WTC11 (cell line): ENCODE measurements at regions not wholly inside any gene's neighbourhood (a gene's known extent, or its start where the extent isn't known, plus 50 kb on each side); places are given as distances from the start of the nearest gene placed in this dataset.

Experiments used
- ATAC-seq: fragments of 200-7000 bp; cut with Tn5 transposase; 2 replicates; pipeline ENCODE4 v1.10.0; 2021; ENCODE audit warnings: mild to moderate bottlenecking, moderate library complexity
- CTCF ChIA-PET: fragments of 300-600 bp; sonication (Branson Sonifier 250); formaldehyde crosslinking; loops from one replicate; lab custom pipeline; 2021; ENCODE audit warnings: antibody characterized with exemption; lab: Charles Lee
- POLR2A ChIA-PET: fragments of 350-600 bp; sonication (Branson Sonifier 250); formaldehyde crosslinking; loops from one replicate; lab custom pipeline; 2021; ENCODE audit warnings: antibody characterized with exemption; lab: Charles Lee
- DNase-seq: peaks from one replicate; pipeline ENCODE4 v3.0.0; 2021; ENCODE audit warnings: low spot score
- H3K27ac Mint-ChIP-seq: 2 replicates; pipeline ENCODE4 v1.8.0; 2021; ENCODE audit warnings: mixed read lengths
- H3K27me3 Mint-ChIP-seq: 2 replicates; pipeline ENCODE4 v1.8.0; 2021; ENCODE audit warnings: low read depth, mild to moderate bottlenecking, moderate library complexity, mixed read lengths
- H3K36me3 Mint-ChIP-seq: 2 replicates; pipeline ENCODE4 v1.8.0; 2021; ENCODE audit warnings: mixed read lengths
- H3K4me1 Mint-ChIP-seq: 2 replicates; pipeline ENCODE4 v1.8.0; 2022; ENCODE audit warnings: mixed read lengths
- H3K4me3 Mint-ChIP-seq: 2 replicates; pipeline ENCODE4 v1.8.0; 2021; ENCODE audit warnings: mild to moderate bottlenecking, moderate library complexity, mixed read lengths
- H3K9me3 Mint-ChIP-seq: 2 replicates; pipeline ENCODE4 v1.8.0; 2021; ENCODE audit warnings: mixed read lengths
- CBFB ChIP-seq: sonication (generic); formaldehyde crosslinking; IDR thresholded peaks from 2 replicates; pipeline ENCODE4 v1.8.1; 2022; ENCODE audit warnings: mild to moderate bottlenecking, low read depth, missing genetic modification reagents
- ELF4 ChIP-seq: sonication (generic); formaldehyde crosslinking; IDR thresholded peaks from 2 replicates; pipeline ENCODE4 v1.8.1; 2022; ENCODE audit warnings: low read depth, mild to moderate bottlenecking, moderate library complexity, missing genetic modification reagents
- HMGA2 ChIP-seq: fragments of 250-450 bp; sonication (Bioruptor Pico); IDR thresholded peaks from 2 replicates; pipeline ENCODE4 v1.4.0; 2021; ENCODE audit warnings: mild to moderate bottlenecking, moderate library complexity
- IRF2 ChIP-seq: sonication (generic); formaldehyde crosslinking; IDR thresholded peaks from 2 replicates; pipeline ENCODE4 v1.8.0; 2022; ENCODE audit warnings: low read depth, missing genetic modification reagents, borderline replicate concordance
- KAT7 ChIP-seq: sonication (generic); formaldehyde crosslinking; IDR thresholded peaks from 2 replicates; pipeline ENCODE4 v1.8.1; 2023; ENCODE audit warnings: missing genetic modification reagents, mild to moderate bottlenecking, borderline replicate concordance
- NFATC4 ChIP-seq: fragments of 250-450 bp; sonication (Bioruptor Pico); IDR thresholded peaks from 2 replicates; pipeline ENCODE4 v1.9.0; 2021; ENCODE audit warnings: mild to moderate bottlenecking
- NFYB ChIP-seq: sonication (generic); formaldehyde crosslinking; conservative IDR thresholded peaks from 2 replicates; pipeline ENCODE4 v1.8.0; 2022; ENCODE audit warnings: low read depth, missing genetic modification reagents
- NR1H2 ChIP-seq: sonication (generic); formaldehyde crosslinking; IDR thresholded peaks from 2 replicates; pipeline ENCODE4 v1.9.0; 2021; ENCODE audit warnings: mild to moderate bottlenecking, moderate library complexity, missing genetic modification reagents
- NR3C1 ChIP-seq: sonication (generic); formaldehyde crosslinking; conservative IDR thresholded peaks from 2 replicates; pipeline ENCODE4 v1.8.1; 2023; ENCODE audit warnings: low read depth, mild to moderate bottlenecking, missing genetic modification reagents
- OVOL2 ChIP-seq: fragments of 250-450 bp; sonication (Bioruptor Pico); IDR thresholded peaks from 2 replicates; pipeline ENCODE4 v1.9.0; 2021; ENCODE audit warnings: mild to moderate bottlenecking, borderline replicate concordance
- RORB ChIP-seq: fragments of 250-450 bp; sonication (Bioruptor Pico); IDR thresholded peaks from 2 replicates; pipeline ENCODE4 v1.9.0; 2021; ENCODE audit warnings: mild to moderate bottlenecking
- SMAD3 ChIP-seq: sonication (generic); formaldehyde crosslinking; IDR thresholded peaks from 2 replicates; pipeline ENCODE4 v1.8.0; 2022; ENCODE audit warnings: missing genetic modification reagents, mild to moderate bottlenecking, borderline replicate concordance
- ZNF232 ChIP-seq: sonication (generic); formaldehyde crosslinking; IDR thresholded peaks from 2 replicates; pipeline ENCODE4 v1.8.0; 2022; ENCODE audit warnings: mild to moderate bottlenecking, missing genetic modification reagents
- ZNF423 ChIP-seq: fragments of 250-450 bp; sonication (Bioruptor Pico); IDR thresholded peaks from 2 replicates; pipeline ENCODE4 v2.1.2; 2022; ENCODE audit warnings: mild to moderate bottlenecking, moderate library complexity
- ZNF671 ChIP-seq: fragments of 250-450 bp; sonication (Bioruptor Pico); IDR thresholded peaks from 2 replicates; pipeline ENCODE4 v1.8.0; 2021; ENCODE audit warnings: mild to moderate bottlenecking
- TF ChIP-seq, protein P1 (sequence below): sonication (generic); formaldehyde crosslinking; conservative IDR thresholded peaks from 2 replicates; pipeline ENCODE4 v1.8.1; 2023; ENCODE audit warnings: mild to moderate bottlenecking, low read depth, missing genetic modification reagents, moderate library complexity
- TF ChIP-seq, protein P2 (sequence below): fragments of 250-450 bp; sonication (Bioruptor Pico); IDR thresholded peaks from 2 replicates; pipeline ENCODE4 v1.8.0; 2021; ENCODE audit warnings: mild to moderate bottlenecking
- TF ChIP-seq, protein P3 (sequence below): sonication (generic); formaldehyde crosslinking; IDR thresholded peaks from 2 replicates; pipeline ENCODE4 v1.8.0; 2023; ENCODE audit warnings: missing genetic modification reagents
- TF ChIP-seq, protein P4 (sequence below): fragments of 250-450 bp; sonication (Bioruptor Pico); IDR thresholded peaks from 2 replicates; pipeline ENCODE4 v1.9.0; 2021; ENCODE audit warnings: moderate library complexity, mild to moderate bottlenecking, inconsistent platforms, borderline replicate concordance
- TF ChIP-seq, protein P5 (sequence below): sonication (generic); formaldehyde crosslinking; conservative IDR thresholded peaks from 2 replicates; pipeline ENCODE4 v1.8.1; 2022; ENCODE audit warnings: mild to moderate bottlenecking, missing genetic modification reagents
- TF ChIP-seq, protein P6 (sequence below): fragments of 250-450 bp; sonication (Bioruptor Pico); IDR thresholded peaks from 2 replicates; pipeline ENCODE4 v1.9.0; 2021; ENCODE audit warnings: mild to moderate bottlenecking
- TF ChIP-seq, protein P7 (sequence below): sonication (generic); formaldehyde crosslinking; IDR thresholded peaks from 2 replicates; pipeline ENCODE4 v1.8.0; 2023; ENCODE audit warnings: mild to moderate bottlenecking, missing genetic modification reagents

DNA sequence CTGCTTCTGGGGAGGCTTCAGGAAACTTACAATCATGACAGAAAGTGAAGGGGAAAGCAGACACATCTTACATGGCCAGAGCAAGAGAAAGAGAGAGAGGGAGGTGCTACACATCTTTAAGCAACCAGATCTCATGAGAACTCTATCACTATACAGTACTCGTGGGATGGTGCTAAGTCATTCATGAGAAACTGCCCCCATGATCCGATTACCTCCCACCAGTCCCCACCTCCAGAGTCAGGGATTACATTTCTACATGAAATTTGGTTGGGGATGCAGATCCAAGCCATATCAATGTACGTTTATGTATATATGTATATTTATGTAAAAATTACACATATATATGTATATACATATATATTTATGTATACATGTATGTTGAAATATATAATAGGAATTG is 54.4 kb upstream of the CCDC112 start (continued):
- TF ChIP-seq, protein P1, sequence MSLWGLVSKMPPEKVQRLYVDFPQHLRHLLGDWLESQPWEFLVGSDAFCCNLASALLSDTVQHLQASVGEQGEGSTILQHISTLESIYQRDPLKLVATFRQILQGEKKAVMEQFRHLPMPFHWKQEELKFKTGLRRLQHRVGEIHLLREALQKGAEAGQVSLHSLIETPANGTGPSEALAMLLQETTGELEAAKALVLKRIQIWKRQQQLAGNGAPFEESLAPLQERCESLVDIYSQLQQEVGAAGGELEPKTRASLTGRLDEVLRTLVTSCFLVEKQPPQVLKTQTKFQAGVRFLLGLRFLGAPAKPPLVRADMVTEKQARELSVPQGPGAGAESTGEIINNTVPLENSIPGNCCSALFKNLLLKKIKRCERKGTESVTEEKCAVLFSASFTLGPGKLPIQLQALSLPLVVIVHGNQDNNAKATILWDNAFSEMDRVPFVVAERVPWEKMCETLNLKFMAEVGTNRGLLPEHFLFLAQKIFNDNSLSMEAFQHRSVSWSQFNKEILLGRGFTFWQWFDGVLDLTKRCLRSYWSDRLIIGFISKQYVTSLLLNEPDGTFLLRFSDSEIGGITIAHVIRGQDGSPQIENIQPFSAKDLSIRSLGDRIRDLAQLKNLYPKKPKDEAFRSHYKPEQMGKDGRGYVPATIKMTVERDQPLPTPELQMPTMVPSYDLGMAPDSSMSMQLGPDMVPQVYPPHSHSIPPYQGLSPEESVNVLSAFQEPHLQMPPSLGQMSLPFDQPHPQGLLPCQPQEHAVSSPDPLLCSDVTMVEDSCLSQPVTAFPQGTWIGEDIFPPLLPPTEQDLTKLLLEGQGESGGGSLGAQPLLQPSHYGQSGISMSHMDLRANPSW: no peak
- no peak for TF ChIP-seq NR1H2
- TF ChIP-seq, protein P2, sequence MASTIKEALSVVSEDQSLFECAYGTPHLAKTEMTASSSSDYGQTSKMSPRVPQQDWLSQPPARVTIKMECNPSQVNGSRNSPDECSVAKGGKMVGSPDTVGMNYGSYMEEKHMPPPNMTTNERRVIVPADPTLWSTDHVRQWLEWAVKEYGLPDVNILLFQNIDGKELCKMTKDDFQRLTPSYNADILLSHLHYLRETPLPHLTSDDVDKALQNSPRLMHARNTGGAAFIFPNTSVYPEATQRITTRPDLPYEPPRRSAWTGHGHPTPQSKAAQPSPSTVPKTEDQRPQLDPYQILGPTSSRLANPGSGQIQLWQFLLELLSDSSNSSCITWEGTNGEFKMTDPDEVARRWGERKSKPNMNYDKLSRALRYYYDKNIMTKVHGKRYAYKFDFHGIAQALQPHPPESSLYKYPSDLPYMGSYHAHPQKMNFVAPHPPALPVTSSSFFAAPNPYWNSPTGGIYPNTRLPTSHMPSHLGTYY (CRISPR knock-in tag): no peak

DNA sequence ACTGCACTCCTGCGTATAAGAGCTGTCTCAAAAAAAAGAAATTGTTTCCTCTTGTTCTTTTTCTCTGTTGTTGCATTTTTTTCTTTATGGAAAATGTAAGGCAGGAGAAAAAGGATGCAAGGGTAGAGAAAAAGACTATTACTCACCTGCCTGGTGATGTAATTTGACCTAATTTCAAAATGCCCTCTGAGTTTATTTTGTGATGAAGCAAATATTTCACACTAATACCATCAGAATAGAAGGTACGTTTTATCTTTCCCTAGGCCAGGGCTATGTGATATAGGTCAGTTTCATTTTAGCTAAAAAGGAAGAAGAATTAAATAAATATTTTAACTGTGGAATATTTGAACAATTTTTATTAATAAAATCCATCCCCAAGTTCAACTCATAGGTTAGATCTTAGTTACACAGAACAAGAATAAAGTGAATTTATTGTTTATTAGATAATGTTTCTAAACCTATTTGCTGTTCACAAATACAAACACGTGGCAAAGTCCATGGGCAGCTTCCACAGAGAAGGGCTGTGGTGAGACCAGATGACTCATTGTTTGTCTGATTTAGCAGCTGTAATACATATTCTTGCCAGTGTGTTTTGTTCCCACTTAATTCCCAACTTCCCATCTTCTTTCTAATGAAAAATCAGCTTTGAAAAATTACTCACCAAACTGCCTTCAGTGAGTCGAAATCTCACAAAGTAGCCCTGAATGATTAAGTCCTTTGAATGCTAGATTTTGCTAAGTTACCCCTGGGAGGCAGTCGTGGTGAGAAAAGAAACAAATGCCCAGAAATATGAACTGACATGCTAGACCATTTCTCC is 52.8 kb upstream of the CCDC112 start:
- Mint-ChIP-seq H3K27me3 (no peaks in the 10 kb centered on the region), H3K9me3 (peaks cover 9% of the 10 kb centered on the region), H3K36me3 (peaks cover 6% of the 10 kb centered on the region), H3K4me3 (no peak overlapping the region), H3K27ac (no peak overlapping the region), H3K4me1 (peaks cover 7% of the 10 kb centered on the region)
- DNase-seq (no peak), ATAC-seq (no peak)
- CTCF ChIA-PET: interaction anchor here (1.0 kb wide), 1 partner anchor 9 kb away, joined by 3 read pairs; no protein-coding TSS in a partner anchor
- POLR2A ChIA-PET: no interaction called here
- TF ChIP-seq CBFB (CRISPR knock-in tag): no peak
- TF ChIP-seq, protein P3, sequence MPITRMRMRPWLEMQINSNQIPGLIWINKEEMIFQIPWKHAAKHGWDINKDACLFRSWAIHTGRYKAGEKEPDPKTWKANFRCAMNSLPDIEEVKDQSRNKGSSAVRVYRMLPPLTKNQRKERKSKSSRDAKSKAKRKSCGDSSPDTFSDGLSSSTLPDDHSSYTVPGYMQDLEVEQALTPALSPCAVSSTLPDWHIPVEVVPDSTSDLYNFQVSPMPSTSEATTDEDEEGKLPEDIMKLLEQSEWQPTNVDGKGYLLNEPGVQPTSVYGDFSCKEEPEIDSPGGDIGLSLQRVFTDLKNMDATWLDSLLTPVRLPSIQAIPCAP (CRISPR knock-in tag): no peak
- TF ChIP-seq ZNF671 (CRISPR knock-in tag): no peak
- no peak for TF ChIP-seq NFYB (CRISPR knock-in tag)
- TF ChIP-seq NFATC4: no peak
- TF ChIP-seq ZNF232 (CRISPR knock-in tag): no peak
- TF ChIP-seq, protein P4, sequence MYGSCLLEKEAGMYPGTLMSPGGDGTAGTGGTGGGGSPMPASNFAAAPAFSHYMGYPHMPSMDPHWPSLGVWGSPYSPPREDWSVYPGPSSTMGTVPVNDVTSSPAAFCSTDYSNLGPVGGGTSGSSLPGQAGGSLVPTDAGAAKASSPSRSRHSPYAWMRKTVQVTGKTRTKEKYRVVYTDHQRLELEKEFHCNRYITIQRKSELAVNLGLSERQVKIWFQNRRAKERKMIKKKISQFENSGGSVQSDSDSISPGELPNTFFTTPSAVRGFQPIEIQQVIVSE: no peak
- TF ChIP-seq HMGA2 (CRISPR knock-in tag): no peak
- TF ChIP-seq NR1H2: no peak
- no peak for TF ChIP-seq SMAD3
- no peak for TF ChIP-seq ZNF423 (CRISPR knock-in tag)
- TF ChIP-seq ELF4 (CRISPR knock-in tag): no peak
- TF ChIP-seq, protein P5, sequence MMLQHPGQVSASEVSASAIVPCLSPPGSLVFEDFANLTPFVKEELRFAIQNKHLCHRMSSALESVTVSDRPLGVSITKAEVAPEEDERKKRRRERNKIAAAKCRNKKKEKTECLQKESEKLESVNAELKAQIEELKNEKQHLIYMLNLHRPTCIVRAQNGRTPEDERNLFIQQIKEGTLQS: no peak
- no peak for TF ChIP-seq NR3C1 (CRISPR knock-in tag)
- no peak for TF ChIP-seq RORB
- TF ChIP-seq KAT7 (CRISPR knock-in tag): no peak
- no peak for TF ChIP-seq OVOL2

DNA sequence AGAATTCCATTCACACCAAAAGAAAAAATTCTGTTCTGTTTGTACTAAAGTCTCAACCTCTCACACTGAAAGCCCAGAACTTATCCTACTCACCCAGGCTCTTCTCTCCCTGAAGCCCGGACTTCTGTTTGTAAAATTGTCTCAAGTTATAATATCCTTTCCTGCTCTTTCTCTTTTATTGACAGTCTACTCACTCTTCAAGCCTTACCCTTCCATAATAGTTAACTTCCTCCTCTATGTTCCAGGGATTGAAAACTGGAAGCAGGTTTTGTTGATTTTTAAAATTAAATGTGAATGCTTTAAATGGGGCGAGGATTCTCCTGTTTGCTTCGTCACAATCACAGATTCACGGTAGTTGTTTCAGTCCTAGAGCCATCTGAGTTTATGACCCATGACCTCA is 51.7 kb upstream of the CCDC112 start:
- Mint-ChIP-seq H3K27ac (no peak overlapping the region; the same call in 1 of the 2 replicates), H3K9me3 (no peaks in the 10 kb centered on the region), H3K27me3 (no peaks in the 10 kb centered on the region), H3K36me3 (no peaks in the 10 kb centered on the region), H3K4me1 (peaks cover 8% of the 10 kb centered on the region), H3K4me3 (no peak overlapping the region)
- DNase-seq (no peak), ATAC-seq (no peak)
- CTCF ChIA-PET: interaction anchor here (1.0 kb wide), 1 partner anchor 10 kb away, joined by 3 read pairs; no protein-coding TSS in a partner anchor
- POLR2A ChIA-PET: no interaction called here
- TF ChIP-seq, protein P6, sequence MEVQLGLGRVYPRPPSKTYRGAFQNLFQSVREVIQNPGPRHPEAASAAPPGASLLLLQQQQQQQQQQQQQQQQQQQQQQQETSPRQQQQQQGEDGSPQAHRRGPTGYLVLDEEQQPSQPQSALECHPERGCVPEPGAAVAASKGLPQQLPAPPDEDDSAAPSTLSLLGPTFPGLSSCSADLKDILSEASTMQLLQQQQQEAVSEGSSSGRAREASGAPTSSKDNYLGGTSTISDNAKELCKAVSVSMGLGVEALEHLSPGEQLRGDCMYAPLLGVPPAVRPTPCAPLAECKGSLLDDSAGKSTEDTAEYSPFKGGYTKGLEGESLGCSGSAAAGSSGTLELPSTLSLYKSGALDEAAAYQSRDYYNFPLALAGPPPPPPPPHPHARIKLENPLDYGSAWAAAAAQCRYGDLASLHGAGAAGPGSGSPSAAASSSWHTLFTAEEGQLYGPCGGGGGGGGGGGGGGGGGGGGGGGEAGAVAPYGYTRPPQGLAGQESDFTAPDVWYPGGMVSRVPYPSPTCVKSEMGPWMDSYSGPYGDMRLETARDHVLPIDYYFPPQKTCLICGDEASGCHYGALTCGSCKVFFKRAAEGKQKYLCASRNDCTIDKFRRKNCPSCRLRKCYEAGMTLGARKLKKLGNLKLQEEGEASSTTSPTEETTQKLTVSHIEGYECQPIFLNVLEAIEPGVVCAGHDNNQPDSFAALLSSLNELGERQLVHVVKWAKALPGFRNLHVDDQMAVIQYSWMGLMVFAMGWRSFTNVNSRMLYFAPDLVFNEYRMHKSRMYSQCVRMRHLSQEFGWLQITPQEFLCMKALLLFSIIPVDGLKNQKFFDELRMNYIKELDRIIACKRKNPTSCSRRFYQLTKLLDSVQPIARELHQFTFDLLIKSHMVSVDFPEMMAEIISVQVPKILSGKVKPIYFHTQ (CRISPR knock-in tag): no peak
- TF ChIP-seq, protein P7, sequence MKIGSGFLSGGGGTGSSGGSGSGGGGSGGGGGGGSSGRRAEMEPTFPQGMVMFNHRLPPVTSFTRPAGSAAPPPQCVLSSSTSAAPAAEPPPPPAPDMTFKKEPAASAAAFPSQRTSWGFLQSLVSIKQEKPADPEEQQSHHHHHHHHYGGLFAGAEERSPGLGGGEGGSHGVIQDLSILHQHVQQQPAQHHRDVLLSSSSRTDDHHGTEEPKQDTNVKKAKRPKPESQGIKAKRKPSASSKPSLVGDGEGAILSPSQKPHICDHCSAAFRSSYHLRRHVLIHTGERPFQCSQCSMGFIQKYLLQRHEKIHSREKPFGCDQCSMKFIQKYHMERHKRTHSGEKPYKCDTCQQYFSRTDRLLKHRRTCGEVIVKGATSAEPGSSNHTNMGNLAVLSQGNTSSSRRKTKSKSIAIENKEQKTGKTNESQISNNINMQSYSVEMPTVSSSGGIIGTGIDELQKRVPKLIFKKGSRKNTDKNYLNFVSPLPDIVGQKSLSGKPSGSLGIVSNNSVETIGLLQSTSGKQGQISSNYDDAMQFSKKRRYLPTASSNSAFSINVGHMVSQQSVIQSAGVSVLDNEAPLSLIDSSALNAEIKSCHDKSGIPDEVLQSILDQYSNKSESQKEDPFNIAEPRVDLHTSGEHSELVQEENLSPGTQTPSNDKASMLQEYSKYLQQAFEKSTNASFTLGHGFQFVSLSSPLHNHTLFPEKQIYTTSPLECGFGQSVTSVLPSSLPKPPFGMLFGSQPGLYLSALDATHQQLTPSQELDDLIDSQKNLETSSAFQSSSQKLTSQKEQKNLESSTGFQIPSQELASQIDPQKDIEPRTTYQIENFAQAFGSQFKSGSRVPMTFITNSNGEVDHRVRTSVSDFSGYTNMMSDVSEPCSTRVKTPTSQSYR (CRISPR knock-in tag): no peak
- TF ChIP-seq KAT7 (CRISPR knock-in tag): no peak
- TF ChIP-seq, protein P3 (CRISPR knock-in tag): no peak
- no peak for TF ChIP-seq IRF2 (CRISPR knock-in tag)
